GM18526 (cell line): ENCODE measurements at regions not wholly inside any gene's neighbourhood (a gene's known extent, or its start where the extent isn't known, plus 50 kb on each side); places are given as distances from the start of the nearest gene placed in this dataset.

Experiments
- POLR2A ChIP-seq: IDR thresholded peaks from 3 replicates; pipeline ENCODE4 v1.6.1; 2011; ENCODE audit not compliant: insufficient read length; ENCODE audit errors: extremely low read depth

GRCh38 chr2:2492800-2493199, 161.7 kb upstream of the MYT1L start:
- TF ChIP-seq POLR2A = no peak

GRCh38 chr2:2491964-2492363, 160.9 kb upstream of the MYT1L start:
- TF ChIP-seq POLR2A = no peak

DNA sequence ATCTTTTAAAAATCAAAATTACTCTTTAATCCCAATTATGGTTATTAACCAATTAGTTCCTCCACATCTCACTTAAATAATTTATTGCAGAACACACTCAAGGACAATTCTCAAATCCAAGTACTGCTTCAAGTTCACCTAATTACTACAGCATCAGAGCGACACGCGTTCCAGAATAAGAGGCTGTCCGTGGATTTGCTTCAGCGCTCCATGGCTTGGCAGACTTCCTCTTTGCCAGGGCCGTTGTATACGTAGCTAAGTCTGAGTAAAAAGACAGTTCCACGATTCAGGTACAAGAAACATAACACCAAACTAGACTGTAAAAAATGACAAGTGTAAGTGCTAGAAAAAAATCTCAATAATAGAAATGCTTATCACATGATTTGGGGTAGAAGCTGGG, 153.2 kb upstream of the MYT1L start:
- no peak for TF ChIP-seq POLR2A

DNA sequence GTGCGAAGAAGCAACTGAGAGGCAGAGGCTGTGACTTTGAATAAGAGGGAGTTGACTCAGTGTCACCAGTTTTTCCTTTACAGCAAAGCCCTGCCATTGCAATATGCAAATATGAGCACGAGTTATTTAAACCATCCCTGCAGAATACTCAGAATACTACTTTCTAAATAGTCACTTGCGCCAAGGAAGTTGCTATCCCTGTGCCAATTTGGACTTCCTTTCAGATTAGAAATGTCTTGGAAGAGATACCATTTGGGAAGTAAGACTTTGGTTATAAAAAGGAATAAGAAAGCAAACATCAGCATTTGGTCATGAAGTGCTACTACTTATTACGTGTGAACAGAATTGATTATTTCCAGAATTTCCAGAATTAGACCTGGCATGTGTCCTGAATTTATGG, 151.8 kb upstream of the MYT1L start:
- TF ChIP-seq POLR2A = no peak

- no peak for TF ChIP-seq POLR2A
Measured at GRCh38 chr2:2472881-2473280, 141.8 kb upstream of the MYT1L start.

DNA sequence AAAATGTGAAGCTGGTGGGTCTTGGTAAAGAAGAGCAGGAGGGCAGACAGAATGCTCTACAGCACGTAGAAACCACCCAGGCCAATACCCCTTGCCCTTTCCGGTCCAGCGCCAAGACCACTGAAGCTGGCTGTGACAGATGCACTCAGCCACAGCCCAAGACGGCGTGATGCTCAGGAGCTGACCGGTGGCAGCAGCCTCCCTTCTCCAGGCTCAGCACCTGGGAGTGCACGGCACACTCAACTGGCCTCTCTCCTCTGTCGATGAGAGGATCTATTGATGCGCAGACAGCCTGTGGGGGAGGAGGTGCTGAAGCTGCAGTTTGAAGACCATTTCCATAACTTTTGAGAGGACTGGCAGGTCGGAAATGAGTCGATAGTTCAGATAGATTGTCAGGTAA, 141.0 kb upstream of the MYT1L start:
- no peak for TF ChIP-seq POLR2A

DNA sequence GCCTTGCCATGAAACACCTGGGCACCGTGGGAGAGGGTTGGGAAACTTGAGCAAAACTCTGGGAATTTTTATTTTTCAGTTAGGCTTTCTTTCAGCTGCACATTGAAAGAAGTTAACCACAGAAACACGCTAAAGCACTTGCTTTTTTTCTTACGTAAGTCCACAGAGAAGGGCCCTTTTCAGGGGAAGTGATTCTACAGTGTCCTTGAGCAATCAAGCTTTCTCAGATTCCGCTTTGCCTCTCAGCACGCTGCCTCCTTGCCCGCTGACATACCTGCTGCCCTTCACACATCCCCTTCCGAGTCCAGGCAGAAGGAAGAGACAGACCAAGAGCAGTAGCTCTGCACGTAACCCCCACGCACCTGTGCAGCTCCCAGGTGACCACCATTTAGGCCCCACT, 135.5 kb upstream of the MYT1L start:
- TF ChIP-seq POLR2A = no peak

- no peak for TF ChIP-seq POLR2A
Measured at GRCh38 chr2:2464643-2465042, 133.6 kb upstream of the MYT1L start.

- no peak for TF ChIP-seq POLR2A
Measured at GRCh38 chr2:2464094-2464493, 133.0 kb upstream of the MYT1L start.

DNA sequence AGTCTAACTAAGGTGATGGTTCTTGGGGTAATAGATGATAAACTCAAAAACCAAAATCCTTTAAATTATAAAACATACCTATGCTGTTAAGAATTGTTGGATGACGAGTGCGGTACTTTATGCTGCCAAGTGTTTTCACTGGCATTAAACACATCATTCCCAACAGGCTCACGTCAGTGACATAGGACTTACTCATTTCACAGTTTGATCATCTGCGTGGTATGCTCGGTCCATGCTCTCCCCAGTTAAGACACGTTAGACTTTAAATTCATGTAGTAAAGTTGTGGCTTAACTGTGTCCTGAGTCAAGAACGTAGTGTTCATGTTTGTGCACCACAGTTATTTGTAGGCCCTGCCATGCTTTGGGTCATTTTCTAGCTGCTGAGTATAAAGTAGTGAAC, 125.6 kb upstream of the MYT1L start:
- no peak for TF ChIP-seq POLR2A

DNA sequence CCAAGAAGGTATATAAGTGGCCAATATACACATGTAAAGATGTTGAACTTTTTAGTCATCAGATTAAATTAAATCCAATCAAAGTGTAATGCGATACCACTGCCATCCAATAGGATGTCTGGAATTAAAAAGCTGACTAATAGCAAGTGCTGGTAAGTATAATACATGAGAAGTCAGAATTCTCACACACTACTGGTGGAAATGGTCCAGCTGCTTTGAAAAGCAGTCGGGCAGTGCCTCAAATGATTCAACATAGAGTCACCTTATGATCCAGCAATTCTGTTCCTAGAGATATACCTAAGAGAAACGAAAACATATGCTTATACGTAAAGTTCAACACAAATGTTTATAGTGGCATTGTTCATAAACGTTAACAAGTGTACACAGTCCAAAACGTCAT, 124.1 kb upstream of the MYT1L start:
- TF ChIP-seq POLR2A = no peak

DNA sequence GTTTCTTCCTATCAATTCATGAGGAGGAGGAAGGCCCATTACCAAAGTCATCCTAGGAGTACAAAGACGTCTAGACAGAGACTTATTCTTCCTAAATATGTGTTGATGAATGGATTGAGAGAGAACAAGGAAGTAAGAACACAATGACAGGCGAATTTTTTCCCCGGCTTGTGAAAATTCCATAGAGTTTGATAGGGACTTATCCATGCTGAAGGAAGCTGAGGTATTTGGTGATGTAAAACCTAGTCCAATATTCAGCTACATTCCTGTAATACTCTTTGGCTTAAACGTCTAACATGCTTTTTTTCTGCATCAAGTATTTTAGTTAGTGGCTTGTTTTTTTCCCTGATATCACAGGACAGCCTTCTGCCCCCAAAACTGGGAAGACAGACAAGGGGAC, 121.9 kb upstream of the MYT1L start:
- no peak for TF ChIP-seq POLR2A

- TF ChIP-seq POLR2A = no peak
Measured at GRCh38 chr2:2448178-2448577, 117.1 kb upstream of the MYT1L start.

DNA sequence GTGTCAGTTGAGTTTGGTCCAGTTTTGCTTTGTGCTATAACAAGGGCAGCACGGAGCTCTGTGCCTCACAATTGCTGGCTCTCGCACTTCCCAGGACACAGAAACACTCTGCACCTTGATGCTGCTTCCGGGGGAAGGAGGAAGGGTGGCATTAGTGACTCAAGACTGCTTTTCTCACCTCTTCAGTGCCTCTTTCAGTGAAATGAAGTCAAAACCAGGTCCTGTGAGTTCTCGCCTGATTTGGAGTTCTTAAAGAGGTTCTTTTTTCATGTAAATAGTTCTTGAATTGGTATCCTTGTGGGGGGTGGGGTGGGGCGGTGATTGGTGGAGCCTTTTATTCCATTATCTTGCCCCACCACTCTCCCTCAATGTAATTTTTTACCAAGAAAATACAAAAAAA, 91.5 kb upstream of the MYT1L start:
- no peak for TF ChIP-seq POLR2A

DNA sequence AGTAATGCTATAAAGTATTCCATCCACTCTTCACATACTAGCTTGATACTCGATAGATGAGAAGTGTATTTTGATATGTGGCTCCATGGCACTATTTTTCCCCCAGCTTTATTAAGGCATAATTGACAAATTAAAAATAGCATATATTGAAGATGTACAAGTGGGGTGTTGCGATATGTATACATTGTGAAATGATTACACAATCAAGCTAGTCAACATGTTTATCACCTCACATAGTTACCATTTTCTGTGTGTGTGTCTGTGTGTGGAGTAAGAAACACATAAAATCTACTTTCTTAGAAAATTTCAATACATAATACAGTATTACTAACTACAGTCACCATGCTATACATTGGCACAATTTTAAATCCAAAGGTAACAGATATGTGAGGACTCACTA, 82.5 kb upstream of the MYT1L start:
- TF ChIP-seq POLR2A = no peak

DNA sequence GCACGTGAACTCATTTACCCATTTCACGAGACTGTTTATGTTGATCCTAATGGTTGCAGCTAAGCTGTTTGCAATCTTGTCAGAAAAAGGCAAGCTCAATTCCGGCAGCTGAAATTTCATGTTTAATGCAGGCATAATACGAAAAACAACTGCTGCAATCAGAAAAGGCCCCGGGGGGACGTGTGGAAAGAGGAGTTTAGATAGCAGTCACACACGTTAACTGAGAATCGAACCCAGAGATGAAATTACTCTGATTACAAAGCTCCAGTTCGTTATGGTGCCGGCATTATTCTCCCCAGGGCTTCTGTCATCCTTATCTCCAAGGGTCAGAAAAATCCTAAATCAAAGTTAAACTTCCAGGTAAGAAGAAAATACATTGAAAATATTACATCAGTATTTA, 79.9 kb upstream of the MYT1L start:
- no peak for TF ChIP-seq POLR2A

DNA sequence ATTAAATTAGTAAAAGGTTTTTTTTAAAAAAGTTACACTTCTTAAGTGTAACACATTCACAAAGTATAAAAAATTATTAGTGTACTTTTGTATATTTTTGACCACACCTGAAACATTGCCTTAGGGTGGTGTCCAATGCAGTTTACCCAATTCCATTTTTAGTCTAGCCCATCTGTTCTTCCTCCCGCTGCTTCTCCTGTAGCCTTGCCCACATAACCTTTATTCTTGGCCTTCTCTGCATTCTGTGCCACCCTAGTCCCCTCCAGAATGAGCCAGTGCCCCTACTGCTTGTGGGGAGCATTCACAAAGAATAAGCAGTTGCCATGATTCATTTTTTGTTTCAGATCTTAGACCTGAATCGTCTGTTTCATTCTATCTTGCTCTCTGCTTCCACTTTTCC, 78.4 kb upstream of the MYT1L start:
- TF ChIP-seq POLR2A = no peak

DNA sequence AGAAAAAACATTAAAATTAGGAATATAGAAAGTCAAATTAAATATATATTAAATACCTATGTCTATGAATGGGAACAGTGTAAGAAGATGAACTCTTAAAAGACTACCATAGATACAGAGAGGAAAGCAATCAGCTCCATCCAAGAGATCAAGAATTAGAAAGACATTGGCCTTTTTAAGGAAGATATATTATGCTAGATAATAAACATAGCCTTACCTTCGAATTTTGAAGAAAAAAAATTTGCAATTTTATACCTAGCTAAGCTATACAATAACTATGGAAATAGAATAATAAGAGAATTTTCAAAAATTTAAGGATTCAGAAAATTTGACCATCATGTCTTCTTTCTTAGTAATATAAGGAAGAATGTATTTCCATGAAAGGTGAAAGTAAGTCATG, 74.7 kb upstream of the MYT1L start:
- no peak for TF ChIP-seq POLR2A
